Fibroblast of upper back skin (primary cell): ENCODE measurements at regions not wholly inside any gene's neighbourhood (a gene's known extent, or its start where the extent isn't known, plus 50 kb on each side); places are given as distances from the start of the nearest gene placed in this dataset.
"Not testable (repeated sequence)": the region's sequence is repeated elsewhere in the genome, so short reads cannot be mapped to it uniquely, and the experiment has no call there.

Experiments used
- DNase-seq: peaks from one replicate; pipeline ENCODE4 v3.0.0-alpha.2; 2013

DNA sequence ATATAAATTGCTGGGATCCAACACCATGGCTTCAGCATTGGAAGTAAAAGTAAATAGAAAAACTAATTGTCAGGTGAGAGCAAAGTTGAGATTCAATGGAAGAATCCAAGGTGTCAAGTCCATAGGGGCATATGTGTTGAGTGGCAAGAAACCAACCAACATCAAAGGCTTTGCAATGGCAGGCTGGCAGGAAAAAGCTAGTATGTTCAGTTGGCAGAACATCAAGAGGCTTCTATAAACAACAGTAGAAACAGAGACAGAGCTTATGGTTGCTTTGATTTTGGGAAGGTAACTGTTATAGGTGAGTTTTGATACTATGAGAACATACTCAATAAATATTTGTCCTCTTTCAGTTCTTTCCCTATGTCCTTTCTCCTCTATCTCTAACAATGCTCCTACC, 553.7 kb upstream of the MDGA2 start:
- no peak for DNase-seq

DNA sequence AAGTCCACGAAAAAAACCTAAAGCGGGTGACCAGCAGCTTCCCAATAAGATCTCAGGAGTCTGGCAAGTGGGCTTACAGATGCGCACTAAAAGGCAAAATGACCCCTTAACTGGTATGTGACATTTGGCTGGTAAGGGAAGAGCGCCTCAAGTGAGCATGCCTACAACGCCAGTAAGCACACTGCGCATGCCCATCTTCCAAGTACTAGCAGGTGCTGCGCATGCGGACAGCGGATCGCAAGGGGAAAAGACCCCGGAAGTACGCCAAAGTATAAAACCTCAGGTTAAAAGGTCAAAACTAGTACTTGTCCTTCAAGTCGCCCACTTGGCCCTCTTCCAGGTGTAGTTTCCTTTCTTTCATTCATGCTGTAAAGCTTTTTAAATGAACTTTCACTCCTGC, 518.5 kb upstream of the MDGA2 start:
- DNase-seq, result no peak

DNA sequence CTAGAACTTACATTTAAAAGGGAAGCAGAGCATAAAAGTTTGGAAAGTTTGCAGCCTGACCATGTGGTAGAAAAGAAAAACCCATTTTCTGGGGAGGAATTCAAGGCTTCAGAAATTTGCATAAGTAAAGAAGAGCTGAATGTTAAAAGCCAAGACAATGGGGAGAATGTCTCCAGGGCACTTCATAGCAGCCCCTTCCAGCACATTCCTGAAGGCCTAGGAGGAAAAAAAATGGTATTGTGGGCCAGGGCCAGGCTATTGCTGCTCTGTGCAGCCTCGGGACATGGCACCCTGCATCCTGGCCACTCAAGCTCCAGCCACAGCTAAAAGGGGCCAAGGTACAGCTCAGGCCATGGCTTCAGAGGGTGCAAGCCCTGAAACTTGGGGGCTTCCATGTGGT, 474.2 kb upstream of the MDGA2 start:
- DNase-seq, result not testable (repeated sequence)

DNA sequence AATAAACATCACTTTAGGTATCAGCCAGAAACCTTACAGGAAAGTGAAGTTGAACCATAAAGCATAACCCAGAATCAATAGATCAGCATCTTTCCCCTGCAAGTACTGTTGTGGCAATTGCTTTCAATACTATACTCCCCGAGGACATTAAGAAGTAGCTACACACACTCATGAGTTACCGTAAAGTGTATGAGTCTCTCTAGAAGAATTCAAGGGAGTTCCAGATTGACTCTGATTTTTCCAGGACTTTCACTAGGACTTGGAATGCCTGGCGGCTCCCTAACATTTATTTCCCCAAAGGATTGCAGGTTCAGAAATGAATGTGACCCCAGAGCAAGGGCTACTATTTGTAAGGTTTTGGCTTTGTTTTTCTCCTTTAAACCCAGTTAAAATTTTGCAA, 465.4 kb upstream of the MDGA2 start:
- peak; percentile 23 for DNase-seq

DNA sequence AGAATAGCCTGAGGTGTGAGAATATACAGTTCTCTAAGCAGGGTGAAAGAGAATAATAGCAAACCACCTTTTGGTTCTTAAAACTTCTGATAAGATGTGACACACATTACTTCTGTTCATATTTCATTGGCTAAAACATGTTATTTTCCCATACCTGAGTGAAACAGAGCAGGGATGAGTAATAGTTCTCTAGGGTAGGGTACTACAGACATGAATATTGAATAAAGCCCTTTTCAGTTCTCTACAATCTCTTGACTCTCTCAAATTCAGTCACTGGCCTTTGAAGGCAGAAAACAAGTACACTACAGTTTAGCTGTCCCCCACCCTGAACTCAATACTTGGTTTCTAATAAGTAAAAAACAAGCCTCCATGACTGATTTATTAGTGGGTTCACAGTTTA, 454.1 kb upstream of the MDGA2 start:
- DNase-seq, result no peak

DNA sequence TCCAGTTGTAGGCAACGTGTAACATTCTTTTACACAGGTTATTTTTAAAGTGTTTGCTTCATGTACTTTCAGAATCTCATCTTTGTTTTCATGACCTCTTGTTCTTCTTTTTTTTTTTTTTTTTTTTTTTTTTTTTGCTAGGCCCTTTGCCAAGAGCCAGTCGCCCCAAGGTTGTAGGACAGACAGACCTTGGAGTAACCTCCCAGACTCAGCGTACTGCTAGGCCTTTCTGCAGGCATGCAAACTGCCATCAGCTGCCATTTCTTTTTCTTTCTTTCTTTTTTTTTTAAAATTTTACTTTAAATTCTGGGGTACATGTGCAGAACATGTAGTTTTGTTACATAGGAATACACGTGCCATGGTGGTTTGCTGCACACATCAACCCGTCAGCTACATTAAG, 452.3 kb upstream of the MDGA2 start:
- no peak for DNase-seq

DNA sequence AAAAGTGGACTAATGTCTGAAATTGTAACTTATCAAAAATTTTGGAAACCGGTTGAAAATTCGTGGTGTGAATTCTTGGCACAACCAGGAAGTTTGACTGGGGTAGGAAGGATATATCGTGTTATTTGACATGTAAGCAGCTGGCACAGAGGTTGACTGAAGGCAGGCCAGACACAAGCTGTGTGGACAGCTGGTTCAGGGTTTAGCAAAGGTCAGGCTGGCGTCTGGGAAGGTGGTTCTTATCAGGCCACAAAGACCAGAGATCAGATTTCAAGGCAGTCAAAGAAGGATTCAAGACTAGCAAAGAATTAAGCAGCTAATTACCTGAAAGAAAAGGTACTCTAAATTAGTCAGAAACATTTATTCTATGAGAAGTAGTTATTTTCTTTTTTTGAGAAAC, 450.2 kb upstream of the MDGA2 start:
- no peak for DNase-seq

DNA sequence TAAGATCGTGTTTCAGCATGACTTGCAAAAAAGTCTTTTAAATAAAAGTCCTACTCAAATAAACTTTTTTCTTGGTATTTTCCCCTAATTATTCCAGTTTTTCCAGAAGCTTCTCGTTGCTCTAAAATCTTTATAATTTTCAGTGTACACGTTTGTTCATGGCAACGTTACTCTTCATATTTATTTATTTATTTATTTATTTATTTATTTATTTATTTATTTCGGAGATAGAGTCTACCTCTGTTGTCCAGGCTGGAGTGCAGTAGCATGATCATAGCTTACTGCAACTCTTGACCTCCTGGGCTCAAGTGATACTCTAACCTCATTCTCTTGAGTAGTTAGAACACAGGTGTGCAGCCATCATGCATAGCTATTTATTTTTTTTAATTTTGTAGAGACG, 438.3 kb upstream of the MDGA2 start:
- no peak for DNase-seq

DNA sequence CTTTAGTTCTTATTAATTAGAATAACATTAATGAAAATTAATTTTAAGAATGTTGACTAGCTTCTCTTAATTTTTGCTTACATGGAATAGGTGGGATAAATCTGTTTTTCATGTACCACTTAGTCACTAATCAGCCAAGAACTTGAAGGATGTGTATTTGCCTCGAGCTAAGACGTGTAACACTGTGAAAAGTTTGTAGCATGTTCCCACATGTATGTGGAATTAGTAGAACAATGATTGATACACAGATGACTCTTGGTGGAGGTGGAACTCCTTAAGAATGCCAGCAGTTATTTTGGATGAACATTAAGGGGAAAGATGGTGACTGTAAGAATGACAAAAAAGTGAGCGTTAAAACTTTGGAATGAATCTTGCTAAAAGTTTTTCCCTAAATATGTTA, 435.7 kb upstream of the MDGA2 start:
- no peak for DNase-seq

DNA sequence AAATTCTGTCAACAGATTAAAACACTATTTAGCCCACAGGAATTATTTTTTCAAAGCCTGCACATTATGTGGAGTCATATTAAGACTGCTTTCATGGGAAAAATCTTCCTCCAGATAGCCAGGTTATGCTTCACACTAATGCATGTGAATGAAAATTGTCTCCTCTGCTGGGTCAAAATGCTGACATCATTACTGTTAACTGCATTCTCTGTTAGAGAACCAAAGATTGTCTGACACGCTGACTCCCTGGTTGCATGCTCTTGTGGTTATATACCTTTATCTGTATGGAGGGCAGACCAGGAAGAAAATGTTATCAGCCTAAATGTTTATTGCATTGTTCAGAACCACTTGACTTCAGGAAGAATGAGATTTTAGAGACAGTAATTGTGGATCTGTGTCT, 432.2 kb upstream of the MDGA2 start:
- no peak for DNase-seq

DNA sequence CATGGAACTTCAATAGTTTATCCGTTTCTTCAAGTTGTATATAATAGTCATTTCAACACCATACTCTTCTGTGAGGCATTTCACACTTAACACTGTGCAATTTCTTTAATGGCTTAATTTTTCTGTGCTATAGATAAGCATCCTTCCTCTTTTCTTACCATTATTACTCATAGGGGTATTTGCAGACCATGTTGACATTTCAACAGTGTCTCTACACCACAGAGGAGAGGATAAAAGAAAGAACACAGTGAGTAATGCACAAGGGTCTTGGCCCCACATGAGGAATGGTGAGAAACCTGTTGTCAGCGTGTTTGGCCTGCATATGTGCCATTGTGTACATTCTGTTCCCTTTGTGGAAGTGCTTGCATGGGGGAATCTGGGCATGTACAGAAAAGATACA, 421.5 kb upstream of the MDGA2 start:
- DNase-seq, result no peak

DNA sequence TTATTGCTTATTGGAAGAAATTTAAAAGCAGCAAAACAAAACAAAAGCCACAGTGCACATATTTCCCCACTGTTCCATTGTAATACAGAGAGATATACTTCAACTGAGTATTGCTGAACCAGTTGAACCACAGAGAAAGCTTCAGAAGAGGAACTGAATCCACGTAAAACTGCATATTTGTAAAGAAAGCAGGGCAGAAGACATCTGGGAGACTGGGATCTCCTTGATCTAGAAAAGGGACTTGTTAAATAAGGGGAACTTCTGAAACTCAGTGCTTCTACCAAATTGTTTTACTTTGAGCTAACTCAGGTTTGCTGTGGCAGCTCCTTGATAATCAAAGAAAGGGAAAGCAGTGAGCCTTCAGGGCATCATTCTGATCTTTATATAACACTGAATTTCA, 411.1 kb upstream of the MDGA2 start:
- no peak for DNase-seq

DNA sequence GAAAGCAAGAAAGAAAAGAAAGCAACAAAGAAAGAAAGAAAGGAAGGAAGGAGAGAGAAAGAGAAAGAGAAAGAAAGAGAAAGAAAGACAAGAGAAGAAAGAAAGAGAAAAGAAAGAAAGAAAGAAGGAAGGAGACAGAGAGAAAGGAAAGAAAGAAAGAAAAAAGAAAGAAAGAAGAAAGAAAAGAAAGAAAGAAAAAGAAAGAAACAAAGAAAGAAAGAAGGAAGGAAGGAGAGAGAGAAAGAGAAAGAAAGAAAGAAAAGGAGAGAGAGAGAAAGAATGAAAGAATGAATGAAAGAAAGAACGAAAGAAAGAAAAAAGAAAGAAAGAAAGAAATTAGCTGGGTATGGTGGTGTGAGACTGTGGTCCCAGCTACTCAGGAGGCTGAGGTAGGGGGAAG, 400.1 kb upstream of the MDGA2 start:
- DNase-seq, result no peak

DNA sequence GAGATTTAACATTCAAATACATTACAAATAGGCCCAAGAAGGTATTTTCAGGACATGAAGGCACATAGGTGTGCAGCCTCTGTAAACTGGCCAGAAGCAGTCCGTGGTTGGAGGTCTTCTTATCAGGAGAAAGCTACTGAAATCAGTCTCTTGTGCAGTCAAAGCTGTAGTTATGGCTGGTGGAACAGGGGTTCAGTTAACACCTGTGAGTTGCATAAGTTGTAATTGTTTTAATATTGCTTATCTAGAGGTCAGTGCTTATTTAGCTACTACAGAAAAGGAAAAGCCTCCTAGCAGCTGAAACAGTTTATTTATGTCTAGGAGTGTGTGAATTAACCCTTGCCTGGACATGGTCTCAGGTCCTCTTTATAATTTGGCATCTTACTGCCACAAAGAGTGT, 377.6 kb upstream of the MDGA2 start:
- no peak for DNase-seq

DNA sequence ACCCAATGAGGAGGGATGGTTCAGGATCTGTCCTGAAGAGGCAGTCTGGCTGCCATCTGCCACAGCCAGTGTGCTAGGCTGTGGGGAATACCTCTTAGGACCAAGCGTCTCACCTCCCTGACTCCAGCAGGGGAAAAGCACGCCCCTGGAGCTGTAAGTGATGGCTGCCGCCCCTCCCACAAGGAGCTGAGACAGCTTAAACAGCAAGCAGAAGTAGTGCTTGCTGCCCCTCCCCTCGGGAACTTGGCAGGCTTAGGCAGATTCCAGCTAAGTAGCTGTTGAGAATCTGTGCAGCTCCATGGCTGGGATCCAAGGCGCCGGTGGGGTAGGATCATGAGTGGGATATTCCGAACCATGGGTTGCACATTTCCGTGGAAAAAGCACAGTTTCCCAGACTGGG, 360.4 kb upstream of the MDGA2 start:
- no peak for DNase-seq

DNA sequence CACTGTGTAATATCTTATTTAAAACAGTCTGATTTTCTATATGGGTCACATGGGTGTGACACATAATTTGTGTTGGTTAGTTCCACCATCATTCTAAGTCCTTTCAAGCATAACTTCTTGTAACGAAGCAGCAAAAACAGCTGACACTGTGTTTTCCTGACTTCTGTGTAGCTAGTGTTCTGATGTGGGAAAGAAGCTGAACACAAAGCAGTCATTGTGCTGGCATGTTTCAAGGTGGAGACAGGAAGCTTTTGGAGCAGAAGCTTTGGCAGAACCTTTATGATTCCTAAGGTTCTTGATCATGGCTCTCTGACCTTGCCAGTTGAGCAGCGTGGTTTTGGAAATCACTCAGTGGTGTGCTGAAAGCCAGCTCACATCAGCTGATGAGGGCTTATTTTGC, 351.7 kb upstream of the MDGA2 start:
- DNase-seq, result no peak

DNA sequence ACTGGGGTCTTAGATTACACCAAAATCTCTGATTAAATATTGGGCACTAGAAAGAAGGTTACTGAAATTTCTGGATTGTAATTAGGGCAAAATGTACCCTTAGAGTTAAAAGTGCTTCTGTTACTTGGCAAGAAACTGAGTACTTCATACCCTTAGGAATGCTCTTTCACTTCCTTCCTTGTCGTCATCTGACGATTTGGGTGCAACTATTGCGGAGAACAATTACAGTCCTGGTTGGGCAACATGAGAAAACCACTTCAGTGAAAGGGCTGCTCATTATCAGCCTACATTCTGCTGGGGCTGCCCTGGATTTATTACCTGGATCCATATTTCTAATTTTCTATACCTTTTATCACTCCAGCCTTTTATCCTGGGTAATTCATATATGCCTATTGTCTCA, 348.5 kb upstream of the MDGA2 start:
- no peak for DNase-seq

DNA sequence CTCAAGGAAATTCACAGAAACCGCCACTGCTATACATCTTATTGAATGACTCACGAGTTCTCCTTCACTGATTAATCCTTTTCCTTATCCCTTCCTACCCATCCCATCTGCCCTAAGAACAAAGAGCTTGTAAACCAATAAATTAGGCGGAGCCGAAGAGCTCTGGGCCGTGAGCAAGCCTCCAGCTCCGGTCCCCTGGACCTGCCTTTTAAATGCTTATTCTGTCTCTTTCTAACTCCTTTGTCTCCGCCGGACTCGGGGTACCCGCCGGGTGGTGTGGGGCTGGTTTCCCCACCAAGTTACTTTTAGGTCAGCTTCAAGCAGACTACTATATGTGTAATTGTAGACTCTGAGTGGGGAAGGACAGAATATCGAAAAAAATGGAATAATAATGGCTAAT, 336.1 kb upstream of the MDGA2 start:
- not testable (repeated sequence) for DNase-seq

DNA sequence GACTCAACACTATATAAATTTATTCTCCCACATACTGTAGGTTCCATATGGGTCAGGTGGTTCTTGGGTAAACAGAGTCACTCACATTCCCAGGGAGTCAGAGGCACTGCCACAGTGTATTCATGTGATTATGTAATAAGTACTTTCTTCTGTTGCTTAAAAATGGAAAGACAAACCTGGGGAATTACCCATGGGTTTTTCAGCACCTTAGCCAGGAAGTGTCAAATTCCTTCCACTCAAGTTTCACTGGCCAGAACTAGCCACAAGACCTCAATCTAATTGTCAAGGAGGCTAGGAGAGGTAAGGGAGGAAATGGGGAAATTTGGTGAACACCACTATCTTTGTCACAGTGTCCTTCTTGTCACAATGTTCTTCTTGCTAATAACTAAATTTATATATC, 333.2 kb upstream of the MDGA2 start:
- DNase-seq, result no peak

DNA sequence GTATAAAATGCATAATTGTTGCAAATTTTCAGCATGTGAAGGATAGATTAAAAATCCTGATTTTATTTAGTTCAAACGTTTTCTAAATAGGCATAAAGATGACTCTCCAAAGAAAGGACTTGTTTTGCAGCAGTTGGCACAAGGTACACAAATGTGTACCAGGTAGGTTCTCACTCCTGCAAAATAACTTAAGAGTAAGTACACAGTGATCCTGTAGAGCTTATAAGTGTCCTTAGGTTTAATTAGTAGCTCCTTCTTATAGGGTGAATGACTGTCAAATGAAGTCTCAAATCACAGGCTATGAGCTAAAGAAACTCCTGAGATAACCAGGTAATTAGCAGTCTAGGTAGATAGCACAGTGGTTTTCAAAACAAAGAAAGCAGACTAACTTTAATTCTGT, 330.6 kb upstream of the MDGA2 start:
- DNase-seq, result no peak

DNA sequence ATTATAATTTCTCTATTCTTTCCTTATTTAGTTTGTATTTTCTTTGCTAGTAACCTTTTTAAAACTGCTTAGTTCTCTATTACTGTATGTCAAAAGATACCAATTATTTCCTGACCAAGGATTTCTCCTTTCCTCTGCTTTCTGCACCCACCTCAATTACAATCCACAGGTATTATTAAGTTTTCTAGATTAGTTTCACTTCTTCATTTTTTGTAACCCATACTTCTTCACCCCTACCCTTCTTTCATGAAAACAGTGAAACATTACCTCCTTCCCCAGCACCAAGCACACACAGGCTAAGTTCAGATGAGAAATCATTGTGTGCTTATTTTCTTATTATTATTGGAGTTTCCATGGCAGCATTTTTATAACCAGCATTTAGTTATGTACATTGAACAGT, 318.5 kb upstream of the MDGA2 start:
- DNase-seq, result no peak

DNA sequence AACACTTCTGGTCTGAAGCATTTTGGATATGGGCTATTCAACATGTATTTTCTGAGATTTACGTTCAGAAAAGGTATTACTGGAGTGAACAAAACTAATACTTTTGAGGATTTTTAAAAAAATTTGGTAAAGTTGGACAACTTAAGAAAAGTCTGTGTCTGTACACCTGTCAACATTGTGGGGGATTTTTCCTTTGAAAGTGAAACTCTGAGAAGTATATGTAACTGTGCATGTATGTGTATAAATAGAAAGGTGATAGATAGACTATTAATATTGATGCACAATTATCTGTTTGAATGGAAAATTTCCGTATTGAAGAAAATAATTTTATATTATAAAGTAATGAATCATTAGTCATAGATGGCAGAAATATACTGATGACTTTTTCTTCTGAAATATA, 312.8 kb upstream of the MDGA2 start:
- no peak for DNase-seq

DNA sequence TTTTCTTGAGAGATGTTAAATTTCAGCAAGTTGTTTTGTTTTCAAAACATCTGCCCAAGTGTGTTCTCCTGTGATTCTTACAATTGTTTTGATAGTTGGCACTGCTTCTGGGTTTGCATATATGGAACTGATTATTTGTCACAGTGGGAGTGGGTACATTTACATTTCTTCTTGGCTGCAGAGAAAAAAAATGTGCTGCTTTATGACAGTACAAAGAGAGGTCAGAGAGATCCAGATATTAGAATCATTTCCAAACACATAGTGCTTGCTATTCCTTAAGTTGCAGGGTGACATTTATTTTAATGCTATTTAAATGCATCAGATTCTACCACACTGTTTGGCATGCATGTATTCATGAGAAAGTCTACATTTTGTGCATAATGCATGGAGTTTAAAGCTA, 303.5 kb upstream of the MDGA2 start:
- no peak for DNase-seq

DNA sequence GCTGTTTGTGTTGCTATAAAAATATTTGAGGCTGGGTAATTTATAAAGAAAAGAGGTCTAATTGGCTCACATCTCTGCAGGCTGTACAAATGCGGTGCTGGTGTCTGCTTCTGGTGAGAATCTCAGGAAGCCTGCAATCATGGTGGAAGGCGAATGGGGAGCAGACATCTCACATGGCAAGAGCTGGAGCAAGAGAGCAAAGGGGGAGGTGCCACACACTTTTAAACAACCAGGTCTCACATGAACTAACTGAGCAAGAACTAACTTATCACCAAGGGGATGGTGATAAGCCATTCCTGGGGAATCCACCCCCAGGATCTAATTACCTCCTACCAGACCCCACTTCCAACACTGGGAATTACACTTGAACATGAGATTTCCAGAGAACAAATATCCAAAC, 300.7 kb upstream of the MDGA2 start:
- DNase-seq, result no peak

DNA sequence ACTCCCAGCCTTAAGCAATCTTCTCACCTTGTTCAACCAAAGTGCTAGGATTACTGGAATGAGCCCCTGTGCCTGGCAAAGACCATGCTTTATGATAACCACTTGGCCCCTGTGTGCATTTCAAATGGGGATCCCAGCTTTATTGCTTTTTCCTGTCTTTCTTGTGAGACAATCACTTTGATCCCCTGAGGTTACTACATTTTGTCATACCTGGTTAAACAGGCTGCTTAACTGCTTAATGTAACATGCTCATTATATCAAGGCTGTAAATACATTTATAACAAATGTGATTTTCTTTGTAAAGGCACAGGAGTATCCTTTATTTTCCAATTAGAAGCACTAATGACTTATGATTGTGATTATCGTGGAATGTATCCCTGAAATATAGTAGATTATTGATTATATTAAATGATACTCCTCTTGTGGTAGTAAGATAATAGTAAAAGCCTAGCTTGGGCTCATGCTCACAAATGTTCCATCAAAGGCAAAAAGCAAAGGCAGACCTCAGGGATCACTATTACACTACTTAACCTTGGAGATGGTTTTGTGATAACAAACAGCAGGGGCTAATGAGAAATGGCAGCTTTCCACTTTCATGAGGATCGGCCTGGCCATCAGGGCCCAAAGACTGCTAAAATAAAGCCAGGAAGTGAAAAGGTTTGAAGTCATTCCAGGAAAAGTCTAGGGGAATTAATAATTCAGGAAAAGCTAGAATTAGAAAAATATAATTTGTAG, 290.8 kb upstream of the MDGA2 start:
- DNase-seq, result no peak

DNA sequence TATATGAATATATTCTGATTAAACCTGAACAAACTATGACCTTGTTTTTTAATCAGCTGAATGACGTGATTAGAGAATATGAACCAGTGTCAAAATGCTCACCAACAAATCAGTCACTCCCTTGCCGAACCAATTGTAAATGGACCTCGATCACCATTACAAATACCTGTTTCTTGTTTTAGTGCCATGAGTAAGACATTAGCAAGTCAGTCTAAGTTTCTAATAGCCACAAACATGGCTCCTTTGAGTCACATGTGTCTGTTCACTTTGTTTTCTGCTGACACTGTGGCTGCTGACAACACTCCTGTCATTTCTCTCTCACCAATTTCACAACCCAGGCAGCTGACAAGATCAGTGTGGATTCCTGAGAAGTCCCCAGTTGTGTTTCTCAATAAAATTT, 286.2 kb upstream of the MDGA2 start:
- no peak for DNase-seq
